H1 (cell line): ENCODE measurements at regions not wholly inside any gene's neighbourhood (a gene's known extent, or its start where the extent isn't known, plus 50 kb on each side); places are given as distances from the start of the nearest gene placed in this dataset.

Experiments
- ATF2 ChIP-seq: IDR thresholded peaks from 2 replicates; pipeline ENCODE4 v1.6.1; 2012; ENCODE audit warnings: low read length, inconsistent platforms

- no peak for TF ChIP-seq ATF2
These were observed 350.2 kb upstream of the SALL3 start (continued) for GRCh38 chr18:78629426-78629825.
